KMS-11 (cell line): ENCODE measurements at regions not wholly inside any gene's neighbourhood (a gene's known extent, or its start where the extent isn't known, plus 50 kb on each side); places are given as distances from the start of the nearest gene placed in this dataset.

Experiments
- H2AFZ ChIP-seq: fragments of 200-600 bp; sonication (generic); 2 replicates; pipeline ENCODE4 v1.6.1; 2016; ENCODE audit warnings: antibody characterized with exemption, mixed run types, low read depth
- H3K27ac ChIP-seq: fragments of 200-600 bp; sonication (generic); 2 replicates; pipeline ENCODE4 v1.6.1; 2016; ENCODE audit warnings: mild to moderate bottlenecking, mixed run types
- H3K27me3 ChIP-seq: fragments of 200-600 bp; sonication (generic); 2 replicates; pipeline ENCODE4 v1.6.1; 2017; ENCODE audit warnings: mild to moderate bottlenecking, low read depth, mixed run types, moderate library complexity; ENCODE audit not compliant: insufficient read depth
- H3K36me3 ChIP-seq: fragments of 200-600 bp; sonication (generic); 2 replicates; pipeline ENCODE4 v1.6.1; 2017; ENCODE audit warnings: mild to moderate bottlenecking, mixed run types; ENCODE audit not compliant: insufficient read depth
- H3K4me1 ChIP-seq: fragments of 200-600 bp; sonication (generic); 2 replicates; pipeline ENCODE4 v1.6.1; 2016; ENCODE audit warnings: mild to moderate bottlenecking, low read depth, mixed run types; ENCODE audit not compliant: poor library complexity, severe bottlenecking
- H3K4me2 ChIP-seq: fragments of 200-600 bp; sonication (generic); 2 replicates; pipeline ENCODE4 v1.7.0; 2016; ENCODE audit warnings: mild to moderate bottlenecking, mixed run types
- H3K4me3 ChIP-seq: fragments of 200-600 bp; sonication (generic); IDR thresholded peaks from 2 replicates; pipeline ENCODE4 v1.6.1; 2017; ENCODE audit warnings: low read depth, low read length, mixed read lengths; ENCODE audit not compliant: insufficient read depth
- H3K79me2 ChIP-seq: fragments of 200-600 bp; sonication (generic); 2 replicates; pipeline ENCODE4 v1.6.1; 2016; ENCODE audit warnings: low read depth, mixed run types; ENCODE audit not compliant: insufficient read depth
- H3K9ac ChIP-seq: fragments of 200-600 bp; sonication (generic); 2 replicates; pipeline ENCODE4 v1.6.1; 2016; ENCODE audit warnings: mild to moderate bottlenecking, mixed run types
- H4K20me1 ChIP-seq: fragments of 200-600 bp; sonication (generic); 2 replicates; pipeline ENCODE4 v1.6.1; 2016; ENCODE audit warnings: mild to moderate bottlenecking, mixed run types; ENCODE audit not compliant: insufficient read depth
- TF ChIP-seq, protein P1 (sequence below): fragments of 200-600 bp; sonication (generic); conservative IDR thresholded peaks from 2 replicates; pipeline ENCODE4 v1.6.1; 2017; ENCODE audit warnings: low read depth, mild to moderate bottlenecking, antibody characterized with exemption, low read length, moderate library complexity, mixed read lengths

GRCh38 chr9:82681809-82682208 lies 381.1 kb downstream of the RASEF start:
- H3K4me1 ChIP-seq, result no peaks in the 10 kb centered on the region
- no peaks in the 10 kb centered on the region for H3K79me2 ChIP-seq
- no peak overlapping the region for H3K9ac ChIP-seq
- H3K4me3 ChIP-seq, result no peak overlapping the region
- no peak overlapping the region for H2AFZ ChIP-seq
- TF ChIP-seq, protein P1, sequence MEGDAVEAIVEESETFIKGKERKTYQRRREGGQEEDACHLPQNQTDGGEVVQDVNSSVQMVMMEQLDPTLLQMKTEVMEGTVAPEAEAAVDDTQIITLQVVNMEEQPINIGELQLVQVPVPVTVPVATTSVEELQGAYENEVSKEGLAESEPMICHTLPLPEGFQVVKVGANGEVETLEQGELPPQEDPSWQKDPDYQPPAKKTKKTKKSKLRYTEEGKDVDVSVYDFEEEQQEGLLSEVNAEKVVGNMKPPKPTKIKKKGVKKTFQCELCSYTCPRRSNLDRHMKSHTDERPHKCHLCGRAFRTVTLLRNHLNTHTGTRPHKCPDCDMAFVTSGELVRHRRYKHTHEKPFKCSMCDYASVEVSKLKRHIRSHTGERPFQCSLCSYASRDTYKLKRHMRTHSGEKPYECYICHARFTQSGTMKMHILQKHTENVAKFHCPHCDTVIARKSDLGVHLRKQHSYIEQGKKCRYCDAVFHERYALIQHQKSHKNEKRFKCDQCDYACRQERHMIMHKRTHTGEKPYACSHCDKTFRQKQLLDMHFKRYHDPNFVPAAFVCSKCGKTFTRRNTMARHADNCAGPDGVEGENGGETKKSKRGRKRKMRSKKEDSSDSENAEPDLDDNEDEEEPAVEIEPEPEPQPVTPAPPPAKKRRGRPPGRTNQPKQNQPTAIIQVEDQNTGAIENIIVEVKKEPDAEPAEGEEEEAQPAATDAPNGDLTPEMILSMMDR, result no peak
- H3K36me3 ChIP-seq, result no peaks in the 10 kb centered on the region
- no peak overlapping the region for H3K27ac ChIP-seq
- H4K20me1 ChIP-seq, result no peaks in the 10 kb centered on the region
- H3K27me3 ChIP-seq, result no peaks in the 10 kb centered on the region
- H3K4me2 ChIP-seq, result no peak overlapping the region

DNA sequence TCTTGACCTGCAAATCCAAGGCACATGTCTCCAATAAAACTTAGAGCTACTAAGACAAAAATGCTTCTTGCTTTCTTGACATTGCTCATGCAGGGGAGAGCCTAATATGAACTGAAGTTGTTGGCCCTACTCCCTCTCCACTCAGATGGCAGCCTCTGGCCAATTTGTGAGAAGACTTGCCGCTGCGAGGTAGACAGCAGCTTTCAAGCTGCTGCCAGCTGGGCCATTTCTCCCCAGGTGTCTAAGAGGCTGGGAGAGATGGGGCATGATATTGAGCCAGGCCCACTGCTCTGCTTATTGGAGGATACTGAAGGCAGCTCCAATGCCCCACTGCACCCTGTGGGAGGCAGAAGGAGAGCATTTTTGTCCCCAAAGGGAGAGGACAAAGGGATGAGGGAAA lies 380.5 kb downstream of the RASEF start:
- H3K27ac ChIP-seq, result no peak overlapping the region

GRCh38 chr9:82695704-82696103 lies 367.2 kb downstream of the RASEF start:
- Histone ChIP-seq H3K4me3 (no peak overlapping the region), H3K36me3 (no peaks in the 10 kb centered on the region), H3K4me2 (no peak overlapping the region), H4K20me1 (no peaks in the 10 kb centered on the region), H3K4me1 (no peaks in the 10 kb centered on the region), H3K9ac (no peak overlapping the region), H2AFZ (no peak overlapping the region), H3K27me3 (no peaks in the 10 kb centered on the region), H3K27ac (no peak overlapping the region), H3K79me2 (no peaks in the 10 kb centered on the region)
- TF ChIP-seq, protein P1, result no peak

More for the DNA sequence above, 380.5 kb downstream of the RASEF start:
- TF ChIP-seq, protein P1, result no peak
- no peaks in the 10 kb centered on the region for H3K36me3 ChIP-seq
- H4K20me1 ChIP-seq, result no peaks in the 10 kb centered on the region
- no peaks in the 10 kb centered on the region for H3K79me2 ChIP-seq
- H2AFZ ChIP-seq, result no peak overlapping the region
- H3K4me3 ChIP-seq, result no peak overlapping the region
- H3K9ac ChIP-seq, result no peak overlapping the region
- H3K27me3 ChIP-seq, result no peaks in the 10 kb centered on the region
- H3K4me2 ChIP-seq, result no peak overlapping the region
- no peaks in the 10 kb centered on the region for H3K4me1 ChIP-seq

GRCh38 chr9:82706786-82707185 lies 356.2 kb downstream of the RASEF start:
- no peak overlapping the region for H3K4me2 ChIP-seq
- no peaks in the 10 kb centered on the region for H3K4me1 ChIP-seq
- H4K20me1 ChIP-seq, result no peaks in the 10 kb centered on the region
- no peak overlapping the region for H3K27ac ChIP-seq
- H3K4me3 ChIP-seq, result no peak overlapping the region
- no peak overlapping the region for H2AFZ ChIP-seq
- H3K79me2 ChIP-seq, result no peaks in the 10 kb centered on the region
- H3K27me3 ChIP-seq, result no peaks in the 10 kb centered on the region
- no peaks in the 10 kb centered on the region for H3K36me3 ChIP-seq
- no peak overlapping the region for H3K9ac ChIP-seq
- TF ChIP-seq, protein P1, result no peak
